ENCODE measurements at regions not wholly inside any gene's neighbourhood (a gene's known extent, or its start where the extent isn't known, plus 50 kb on each side); places are given as distances from the start of the nearest gene placed in this dataset.
"Not testable (repeated sequence)": the region's sequence is repeated elsewhere in the genome, so short reads cannot be mapped to it uniquely, and the experiment has no call there.

DNA sequence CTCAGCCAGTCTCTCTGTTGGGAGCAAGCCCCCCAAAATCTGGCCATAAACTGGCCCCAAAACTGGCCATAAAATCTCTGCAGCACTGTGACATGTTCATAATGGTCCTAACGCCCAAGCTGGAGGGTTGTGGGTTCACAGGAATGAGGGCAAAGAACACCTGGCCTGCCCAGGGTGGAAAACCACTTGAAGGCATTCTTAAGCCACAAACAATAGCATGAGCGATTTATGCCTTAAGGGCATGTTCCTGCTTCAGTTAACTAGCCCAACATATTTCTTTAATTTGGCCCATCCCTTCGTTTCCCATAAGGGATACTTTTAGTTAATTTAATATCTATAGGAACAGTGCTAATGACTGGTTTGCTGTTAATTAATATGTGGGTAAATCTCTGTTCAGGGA is 205.8 kb downstream of the ALG10 start:
- not testable (repeated sequence) for DNase-seq

DNA sequence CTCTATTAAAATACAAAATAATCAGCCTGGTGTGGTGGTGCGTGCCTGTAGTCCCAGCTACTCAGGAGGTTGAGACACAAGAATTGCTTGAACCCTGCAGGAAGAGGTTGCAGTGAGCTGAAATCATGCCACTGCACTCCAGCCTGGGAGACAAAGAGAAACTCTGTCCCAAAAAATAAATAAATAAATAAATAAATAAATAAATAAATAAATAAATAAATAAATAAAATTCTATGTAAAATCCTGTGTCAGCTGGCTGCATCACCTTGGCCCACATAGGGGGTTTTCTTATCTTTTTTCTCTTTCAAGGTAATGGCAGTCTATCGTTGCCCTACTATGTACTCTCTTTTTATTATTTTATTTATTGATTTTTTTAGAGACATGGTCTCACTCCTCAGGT is 206.7 kb downstream of the ALG10 start:
- DNase-seq = not testable (repeated sequence)

DNA sequence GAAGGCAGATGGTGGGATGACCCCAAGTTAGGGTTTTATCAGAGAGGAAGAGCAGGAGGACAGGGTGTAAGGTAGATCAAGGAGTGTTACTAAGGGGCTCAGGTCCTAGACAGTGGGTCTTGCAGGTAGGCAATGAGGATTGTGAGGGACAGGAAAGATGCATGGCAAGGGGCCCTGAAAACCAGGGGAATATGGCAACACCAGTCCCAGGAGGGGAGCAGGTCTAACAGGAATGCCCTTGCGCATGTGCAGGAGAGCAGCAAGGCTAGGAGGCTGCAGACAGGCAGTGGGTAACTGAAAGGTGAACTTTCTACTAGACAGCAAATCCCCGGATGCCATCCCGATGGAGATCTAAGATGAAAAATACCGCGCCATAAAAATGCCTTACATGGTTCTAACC is 211.3 kb downstream of the ALG10 start:
- no peak for DNase-seq

DNA sequence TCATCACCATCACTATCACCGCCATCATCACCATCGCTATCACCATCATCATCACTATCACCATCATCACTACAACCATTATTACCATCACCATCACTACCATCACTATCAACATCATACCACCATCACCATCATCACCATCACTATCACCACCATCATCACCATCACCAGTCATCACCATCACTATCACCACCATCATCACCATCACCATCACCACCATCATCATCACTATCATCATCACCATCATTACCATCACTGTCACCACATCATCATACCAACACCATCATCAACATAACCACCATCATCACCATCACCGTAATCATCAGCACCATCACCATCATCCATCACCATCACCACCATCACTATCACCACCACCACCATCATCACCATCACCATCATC is 213.8 kb downstream of the ALG10 start:
- DNase-seq = no peak

DNA sequence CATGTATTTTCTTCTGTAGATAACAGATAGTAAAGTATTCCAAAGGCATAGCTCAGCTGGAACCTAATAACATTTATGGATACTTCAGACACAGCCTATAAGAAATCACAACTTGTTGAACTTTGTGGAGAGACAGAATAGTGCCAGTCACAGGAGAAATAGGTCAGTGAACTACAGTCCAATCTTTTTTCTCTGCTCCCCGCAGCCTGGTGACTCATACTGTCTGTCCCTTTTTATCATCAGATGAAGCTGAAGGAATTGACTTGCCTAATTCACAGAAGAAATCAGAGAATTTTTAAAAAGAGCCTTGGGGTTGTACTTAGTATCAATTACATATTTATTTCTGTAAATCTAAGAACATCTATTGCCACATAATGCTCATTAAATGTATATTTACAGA is 222.3 kb downstream of the ALG10 start:
- DNase-seq = no peak

DNA sequence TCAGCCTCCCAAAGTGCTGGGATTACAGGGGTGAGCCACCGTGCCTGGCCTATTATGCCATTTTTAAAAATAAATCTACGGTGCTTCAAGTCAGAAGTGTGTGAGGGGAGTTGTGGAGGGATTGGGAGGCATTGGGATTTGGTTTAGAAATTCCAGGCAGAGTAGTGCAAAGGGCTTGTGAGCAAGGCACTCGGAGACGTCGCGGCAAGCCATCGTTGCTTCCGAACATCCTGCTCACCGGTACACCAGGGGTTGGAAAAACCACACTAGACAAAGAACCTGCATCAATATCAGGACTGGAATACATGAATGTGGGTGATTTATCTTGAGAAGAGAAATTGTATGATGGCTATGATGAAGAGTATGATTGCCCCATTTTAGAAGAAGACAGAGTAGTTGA is 227.0 kb downstream of the ALG10 start:
- no peak for DNase-seq

DNA sequence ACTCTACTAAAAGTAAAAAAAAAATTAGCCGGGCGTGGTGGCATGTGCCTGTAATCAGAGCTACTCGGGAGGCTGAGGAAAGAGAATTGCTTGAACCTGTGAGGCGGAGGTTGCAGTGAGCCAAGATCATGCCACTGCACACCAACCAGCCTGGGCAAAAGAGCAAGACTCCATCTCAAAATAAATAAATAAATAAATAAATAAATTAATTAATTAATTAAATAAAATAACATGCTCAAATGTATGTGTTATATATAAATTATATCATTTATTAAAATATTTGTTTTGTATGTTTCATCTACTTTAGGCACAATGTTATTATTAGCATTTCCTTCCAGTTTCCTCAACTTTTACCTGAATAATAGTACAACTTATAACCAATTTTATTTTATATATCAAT is 229.6 kb downstream of the ALG10 start:
- not testable (repeated sequence) for DNase-seq

DNA sequence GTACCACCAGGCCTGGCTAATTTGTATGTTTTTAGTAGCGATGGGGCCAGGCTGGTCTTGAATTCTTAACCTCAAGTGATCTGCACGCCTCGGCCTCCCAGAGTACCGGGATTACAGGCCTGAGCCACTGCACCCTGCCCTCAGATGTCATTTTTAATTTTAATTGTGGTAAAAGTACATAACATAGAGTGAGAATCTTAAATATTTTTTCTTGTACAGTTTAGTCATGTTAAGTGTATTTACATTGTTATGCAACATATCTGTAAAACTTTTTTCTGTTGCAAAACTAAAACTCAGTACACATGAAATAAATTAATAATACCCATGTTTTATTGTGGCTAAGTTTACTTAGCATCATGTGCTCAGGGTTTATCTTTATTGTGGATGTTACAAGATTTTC is 231.4 kb downstream of the ALG10 start:
- DNase-seq = no peak

DNA sequence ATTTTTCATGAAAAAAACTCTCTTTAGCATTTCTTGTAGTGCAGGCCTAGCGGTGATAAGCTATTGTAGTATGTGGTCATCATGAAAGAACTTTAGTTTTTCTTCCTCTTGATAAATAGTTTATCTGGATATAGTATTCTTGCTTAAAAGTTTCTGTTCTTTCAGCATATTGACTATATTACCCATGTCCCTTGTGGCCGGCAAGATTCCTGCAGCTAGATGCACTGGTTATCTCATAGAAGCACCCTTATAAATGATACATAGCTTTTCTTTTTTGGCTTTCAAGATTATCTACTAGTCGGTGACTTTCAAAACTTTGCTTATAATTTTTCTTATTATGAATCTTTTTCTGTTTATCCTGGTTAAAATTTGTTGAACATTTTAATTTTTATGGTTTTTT is 234.8 kb downstream of the ALG10 start:
- DNase-seq = no peak

DNA sequence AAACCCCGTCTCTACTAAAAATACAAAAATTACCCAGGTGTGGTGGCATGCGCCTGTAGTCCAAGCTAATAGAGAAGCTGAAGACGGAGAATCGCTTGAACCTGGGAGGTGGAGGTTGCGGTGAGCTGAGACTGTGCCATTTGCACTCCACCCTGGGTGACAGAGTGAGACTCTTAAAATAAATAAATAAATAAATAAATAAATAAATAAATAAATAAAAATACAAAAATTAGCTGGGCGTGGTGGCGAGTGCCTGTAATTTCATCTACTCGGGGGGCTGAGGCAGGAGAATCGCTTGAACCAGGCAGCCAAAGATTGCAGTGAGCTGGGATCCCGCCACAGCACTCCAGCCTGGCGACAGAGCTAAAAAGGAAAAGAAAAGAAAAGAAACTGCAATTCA is 239.8 kb downstream of the ALG10 start:
- not testable (repeated sequence) for DNase-seq

DNA sequence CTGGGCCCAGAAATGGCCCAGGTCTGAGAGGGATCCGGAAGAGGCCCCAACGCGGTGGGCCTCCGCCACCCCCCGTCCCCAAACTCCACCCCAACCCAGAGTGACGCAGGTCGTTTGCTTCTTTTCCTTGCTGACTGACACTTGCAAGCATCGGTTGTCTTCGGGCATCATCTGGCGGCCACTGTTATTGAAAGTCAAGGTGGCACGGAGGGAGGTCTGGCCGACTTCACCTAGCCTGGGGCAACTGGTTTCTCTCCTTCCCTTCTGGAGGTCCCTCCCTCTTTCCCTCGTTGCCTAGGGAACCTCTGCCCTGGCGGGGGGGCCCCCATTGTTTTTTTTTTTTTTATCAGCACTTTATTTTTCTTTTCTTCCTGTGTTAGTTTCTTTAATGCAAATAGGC is 241.8 kb downstream of the ALG10 start:
- no peak for DNase-seq

DNA sequence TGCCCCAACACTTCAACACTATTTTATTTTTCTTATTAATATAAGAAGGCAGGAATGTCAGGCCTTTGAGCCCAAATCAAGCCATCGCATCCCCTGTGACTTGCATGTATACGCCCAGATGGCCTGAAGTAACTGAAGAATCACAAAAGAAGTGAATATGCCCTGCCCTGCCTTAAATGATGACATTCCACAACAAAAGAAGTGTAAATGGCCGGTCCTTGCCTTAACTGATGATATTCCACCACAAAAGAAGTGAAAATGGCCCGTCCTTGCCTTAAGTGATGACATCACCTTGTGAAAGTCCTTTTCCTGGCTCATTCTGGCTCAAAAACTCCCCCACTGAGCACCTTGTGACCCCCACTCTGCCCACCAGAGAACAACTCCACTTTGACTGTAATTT is 251.4 kb downstream of the ALG10 start:
- DNase-seq = not testable (repeated sequence)

DNA sequence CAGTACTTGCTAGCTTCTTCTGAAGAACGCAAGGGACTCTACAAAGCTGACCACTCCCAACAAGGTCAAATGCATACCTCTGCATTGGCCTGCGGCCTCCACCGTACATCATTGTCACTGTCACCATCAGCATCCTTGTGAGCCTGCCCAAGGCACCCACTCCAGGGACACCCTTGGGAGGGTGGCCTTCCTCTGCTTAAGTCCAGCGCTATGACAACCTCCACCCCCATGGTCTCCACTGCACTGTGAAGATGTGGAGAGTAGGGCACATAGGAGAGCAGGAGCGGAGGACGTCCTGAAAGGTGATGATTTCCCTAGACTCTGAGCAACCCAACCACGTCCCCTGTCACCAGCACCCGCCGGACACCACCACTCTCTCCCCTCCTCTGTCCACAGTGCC is 252.8 kb downstream of the ALG10 start:
- no peak for DNase-seq

DNA sequence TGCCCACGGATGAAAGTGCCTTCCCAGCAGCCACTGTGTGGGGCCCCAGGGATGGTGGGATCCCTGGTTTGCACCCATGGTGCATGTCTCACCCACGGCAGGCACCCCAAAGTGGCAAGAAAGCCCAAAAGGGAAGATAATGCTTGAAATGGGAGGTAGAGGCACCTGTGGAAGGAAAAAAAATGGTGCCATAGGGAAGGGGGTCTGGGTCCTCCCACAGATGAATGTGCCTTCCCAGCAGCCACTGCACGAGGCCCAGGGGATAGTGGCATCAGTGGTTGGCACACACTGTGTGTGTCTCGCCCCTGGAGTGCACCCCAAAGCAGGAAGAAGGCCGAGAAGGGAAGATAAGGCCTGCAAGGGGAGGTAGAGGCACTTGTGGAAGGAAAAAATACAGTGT is 264.2 kb downstream of the ALG10 start:
- no peak for DNase-seq

DNA sequence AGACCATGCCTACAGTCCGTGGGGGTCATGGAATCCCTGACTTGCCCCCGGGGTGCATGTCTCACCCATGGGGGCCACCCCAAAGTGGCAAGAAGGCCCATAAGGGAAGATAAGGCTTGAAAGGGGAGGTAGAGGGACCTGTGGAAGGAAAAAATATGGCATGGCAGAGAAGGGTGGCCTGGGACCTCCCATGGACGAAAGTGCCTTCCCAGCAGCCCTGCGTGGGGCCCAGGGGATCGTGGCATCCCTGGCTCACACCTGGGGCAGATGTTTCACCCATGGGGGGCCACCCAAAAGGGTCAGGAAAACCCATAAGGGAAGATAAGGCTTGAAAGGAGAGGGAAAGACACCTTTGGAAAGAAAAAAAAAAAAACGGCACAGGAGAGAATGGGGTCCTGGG is 264.6 kb downstream of the ALG10 start:
- DNase-seq = no peak

DNA sequence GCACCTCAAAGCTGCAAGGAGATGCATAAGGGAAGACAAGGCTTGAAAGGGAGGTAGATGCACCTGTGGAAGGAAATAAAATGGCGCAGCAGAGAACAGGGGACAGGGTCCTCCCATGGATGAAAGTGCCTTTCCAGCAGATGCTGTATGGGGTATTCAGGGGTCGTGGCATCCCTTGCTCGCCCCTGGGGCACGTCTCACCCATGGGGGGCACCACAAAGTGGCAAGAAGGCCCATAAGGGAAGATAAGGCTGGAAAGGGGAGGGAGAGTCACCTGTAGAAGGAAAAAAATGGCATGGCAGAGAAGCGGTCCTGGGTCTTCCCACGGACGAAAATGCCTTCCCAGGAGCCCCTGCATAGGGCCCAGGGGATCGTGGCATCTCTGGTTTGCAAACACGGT is 265.1 kb downstream of the ALG10 start:
- no peak for DNase-seq

DNA sequence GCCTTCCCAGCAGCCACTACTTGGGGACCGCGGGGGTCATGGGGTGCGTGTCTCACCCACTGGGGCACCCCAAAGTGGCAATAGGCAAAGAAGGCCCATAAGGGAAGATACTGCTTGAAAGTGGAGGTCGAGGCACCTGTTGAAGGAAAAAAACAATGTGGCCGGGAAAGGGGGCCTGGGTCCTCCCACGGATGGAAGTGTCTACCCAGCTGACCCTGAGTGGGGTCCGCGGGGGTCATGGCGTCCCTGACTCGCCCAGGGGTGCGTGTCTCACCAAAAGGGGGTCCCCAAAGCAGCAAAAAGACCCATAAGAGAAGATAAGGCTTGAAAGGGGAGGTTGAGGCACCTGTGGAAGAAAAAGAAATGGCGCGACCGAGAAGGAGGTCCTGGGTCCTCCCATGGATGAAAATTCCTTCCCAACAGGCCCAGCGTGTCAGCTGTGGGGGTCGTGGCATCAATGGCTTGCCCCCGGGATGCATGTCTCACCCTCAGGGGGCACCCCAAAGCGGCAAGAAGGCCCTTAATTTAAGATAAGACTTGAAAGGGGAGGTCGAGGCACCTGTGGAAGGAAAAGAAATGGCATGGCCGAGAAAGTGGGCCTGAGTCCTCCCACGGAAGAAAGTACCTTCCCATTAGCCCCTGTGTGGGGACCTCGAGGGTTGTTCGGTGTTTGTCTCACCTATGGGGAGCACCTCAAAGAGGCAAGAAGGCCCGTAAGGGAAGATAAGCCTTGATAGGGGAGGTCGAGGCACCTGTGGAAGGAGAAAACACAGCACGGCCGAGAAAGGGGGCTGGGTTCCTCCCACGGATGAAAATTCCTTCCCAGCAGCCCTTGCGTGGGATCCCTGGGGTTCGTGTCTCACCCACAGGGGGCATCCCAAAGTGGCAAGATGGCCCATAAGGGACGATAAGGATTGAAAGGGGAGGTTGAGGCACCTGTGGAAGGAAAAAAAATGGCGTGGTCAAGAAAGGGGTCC is 266.0 kb downstream of the ALG10 start:
- no peak for DNase-seq

DNA sequence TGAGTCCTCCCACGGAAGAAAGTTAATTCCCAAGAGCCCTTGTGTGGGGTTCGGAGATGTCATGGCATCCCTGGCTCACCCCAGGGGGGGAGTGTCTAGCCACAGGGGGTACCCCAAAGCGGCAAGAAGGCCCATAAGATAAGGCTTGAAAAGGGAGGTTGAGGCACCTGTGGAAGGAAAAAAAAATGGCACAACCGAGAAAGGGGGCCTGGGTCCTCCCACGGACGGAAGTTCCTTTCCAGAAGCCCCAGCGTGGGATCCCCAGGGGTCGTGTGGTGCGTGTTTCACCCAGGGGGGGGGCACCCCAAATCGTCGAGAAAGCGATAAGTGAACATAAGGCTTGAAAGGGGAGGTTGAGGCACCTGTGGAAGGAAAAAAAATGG is 266.7 kb downstream of the ALG10 start:
- DNase-seq = no peak

DNA sequence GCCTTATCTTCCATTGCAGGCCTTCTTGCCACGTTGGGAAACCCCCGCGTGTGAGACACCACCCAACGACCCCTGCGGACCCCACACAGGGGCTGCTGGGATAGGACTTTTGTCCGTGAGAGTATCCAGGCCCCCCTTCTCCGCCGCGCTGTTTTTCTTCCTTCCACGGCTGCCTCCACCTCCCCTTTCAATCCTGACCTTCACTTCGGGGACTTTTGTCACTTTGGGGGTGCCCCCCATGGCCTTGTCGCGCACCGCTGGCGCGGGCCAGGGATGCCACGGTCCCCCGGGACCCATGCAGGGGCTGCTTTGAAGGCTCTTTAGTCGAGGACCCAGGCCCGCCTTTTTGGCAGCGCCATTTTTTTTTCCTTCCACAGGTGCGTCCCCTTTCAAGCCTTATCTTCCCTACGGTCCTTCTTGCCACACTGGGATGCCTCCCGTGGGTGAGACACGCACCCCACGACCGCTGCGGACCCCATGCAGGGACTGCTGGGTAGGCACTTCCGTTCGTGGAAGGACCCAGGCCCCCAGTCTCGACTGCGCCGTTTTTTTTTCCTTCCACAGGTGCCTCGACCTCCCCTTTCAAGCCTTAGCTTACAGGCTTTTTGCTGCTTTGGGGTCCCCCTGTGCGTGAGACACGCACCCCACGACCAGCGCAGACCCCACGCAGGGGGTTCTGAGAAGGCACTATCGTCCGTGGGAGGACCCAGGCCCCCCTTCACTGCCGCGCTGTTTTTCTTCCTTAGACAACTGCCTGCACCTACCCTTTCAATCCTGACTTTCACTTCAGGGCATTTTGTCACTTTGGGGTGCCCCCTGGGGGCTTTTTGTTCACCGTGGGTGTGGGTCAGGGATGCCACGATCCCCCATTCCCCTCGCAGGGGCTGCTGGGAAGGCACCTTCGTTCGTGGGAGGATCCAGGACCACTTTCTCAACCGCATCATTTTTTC is 267.4 kb downstream of the ALG10 start:
- DNase-seq = no peak

DNA sequence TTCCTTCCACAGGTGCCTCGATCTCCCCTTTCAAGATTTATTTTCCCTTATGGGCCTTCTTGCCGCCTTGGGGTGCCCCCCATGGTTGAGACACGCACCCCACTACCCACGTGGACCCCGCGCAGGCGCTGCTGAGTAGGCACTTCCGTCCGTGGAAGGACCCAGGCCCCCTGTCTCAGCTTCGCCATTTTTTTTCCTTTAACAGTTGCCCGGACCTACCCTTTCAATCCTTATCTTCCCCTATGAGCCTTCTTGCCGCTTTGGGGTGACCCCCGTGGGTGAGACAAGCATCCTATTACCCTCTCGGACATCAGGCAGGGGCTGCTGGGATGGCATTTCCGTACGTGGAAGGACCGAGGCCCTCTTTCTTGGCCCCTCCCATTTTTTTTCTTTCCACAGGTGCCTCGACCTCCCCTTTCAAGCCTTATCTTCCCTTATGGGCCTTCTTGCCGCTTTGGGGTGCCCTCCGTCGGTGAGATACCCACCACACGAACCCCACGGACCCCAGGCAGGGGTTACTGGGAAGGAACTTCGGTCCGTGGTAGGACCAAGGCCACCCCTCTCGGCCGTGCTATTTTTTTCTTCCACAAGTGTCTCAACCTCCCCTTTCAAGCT is 268.2 kb downstream of the ALG10 start:
- DNase-seq = no peak

DNA sequence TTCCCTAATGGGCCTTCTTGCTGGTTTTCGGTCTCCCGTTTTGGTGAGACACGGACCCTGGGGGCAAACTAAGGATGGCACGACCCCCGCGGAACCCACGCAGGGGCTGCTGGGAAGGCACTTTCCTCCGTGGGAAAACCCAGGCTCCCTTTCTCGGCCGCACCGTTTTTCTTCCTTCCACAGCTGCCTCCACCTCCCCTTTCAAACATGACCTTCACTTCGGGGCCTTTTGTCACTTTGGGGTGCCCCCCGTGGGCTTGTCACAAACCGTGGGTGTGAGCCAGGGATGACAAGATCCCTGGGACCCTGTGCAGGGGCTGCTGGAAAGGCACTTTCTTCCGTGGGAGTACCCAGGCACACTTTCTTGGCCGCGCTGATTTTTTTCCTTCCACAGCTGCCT is 268.7 kb downstream of the ALG10 start:
- no peak for DNase-seq

DNA sequence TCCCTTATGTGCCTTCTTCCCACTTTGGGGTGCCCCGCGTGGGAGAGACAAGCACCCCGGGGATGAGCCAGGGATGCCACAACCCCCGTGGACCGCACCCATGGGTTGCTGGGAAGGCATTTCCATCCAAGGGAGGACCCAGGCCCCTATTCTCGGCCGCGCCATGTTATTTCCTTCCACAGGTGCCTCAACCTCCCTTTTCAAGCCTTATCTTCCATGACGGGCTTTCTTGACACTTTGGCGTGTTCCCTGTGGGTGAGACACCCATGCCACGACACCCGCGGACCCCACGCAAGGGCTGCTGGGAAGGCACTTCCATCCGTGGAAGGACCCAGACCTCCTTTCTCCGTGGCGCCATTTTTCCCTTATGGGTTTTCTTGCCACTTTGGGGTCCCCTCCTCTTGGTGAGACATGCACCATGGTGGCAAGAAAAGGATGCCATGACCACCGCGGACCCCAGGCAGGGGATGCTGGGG is 269.2 kb downstream of the ALG10 start:
- DNase-seq = no peak

Data from CD4-positive, alpha-beta T cell treated with Interleukin-4 for 4 hours (primary cell).